GM23248 (cell line): ENCODE measurements at regions not wholly inside any gene's neighbourhood (a gene's known extent, or its start where the extent isn't known, plus 50 kb on each side); places are given as distances from the start of the nearest gene placed in this dataset.

Experiments used
- EZH2 ChIP-seq: fragments of 200-600 bp; sonication (generic); IDR thresholded peaks from 2 replicates; pipeline ENCODE4 v1.6.1; 2018; ENCODE audit warnings: antibody characterized with exemption, mild to moderate bottlenecking; ENCODE audit not compliant: insufficient read depth, poor library complexity, severe bottlenecking
- EZH2phosphoT487 ChIP-seq: fragments of 200-600 bp; sonication (generic); IDR thresholded peaks from 2 replicates; pipeline ENCODE4 v1.6.1; 2018; ENCODE audit warnings: antibody characterized with exemption, moderate library complexity, mild to moderate bottlenecking, low read depth; ENCODE audit not compliant: insufficient read depth

GRCh38 chrX:57964975-57965374 is 54.7 kb upstream of the ZXDA start:
- TF ChIP-seq EZH2phosphoT487: no peak
- no peak for TF ChIP-seq EZH2
